KMS-11 (cell line): ENCODE measurements at regions not wholly inside any gene's neighbourhood (a gene's known extent, or its start where the extent isn't known, plus 50 kb on each side); places are given as distances from the start of the nearest gene placed in this dataset.

ENCODE experiments used
- H2AFZ ChIP-seq: fragments of 200-600 bp; sonication (generic); 2 replicates; pipeline ENCODE4 v1.6.1; 2016; ENCODE audit warnings: antibody characterized with exemption, mixed run types, low read depth
- H3K27ac ChIP-seq: fragments of 200-600 bp; sonication (generic); 2 replicates; pipeline ENCODE4 v1.6.1; 2016; ENCODE audit warnings: mild to moderate bottlenecking, mixed run types
- H3K27me3 ChIP-seq: fragments of 200-600 bp; sonication (generic); 2 replicates; pipeline ENCODE4 v1.6.1; 2017; ENCODE audit warnings: mild to moderate bottlenecking, low read depth, mixed run types, moderate library complexity; ENCODE audit not compliant: insufficient read depth
- H3K36me3 ChIP-seq: fragments of 200-600 bp; sonication (generic); 2 replicates; pipeline ENCODE4 v1.6.1; 2017; ENCODE audit warnings: mild to moderate bottlenecking, mixed run types; ENCODE audit not compliant: insufficient read depth
- H3K4me1 ChIP-seq: fragments of 200-600 bp; sonication (generic); 2 replicates; pipeline ENCODE4 v1.6.1; 2016; ENCODE audit warnings: mild to moderate bottlenecking, low read depth, mixed run types; ENCODE audit not compliant: poor library complexity, severe bottlenecking
- H3K4me2 ChIP-seq: fragments of 200-600 bp; sonication (generic); 2 replicates; pipeline ENCODE4 v1.7.0; 2016; ENCODE audit warnings: mild to moderate bottlenecking, mixed run types
- H3K4me3 ChIP-seq: fragments of 200-600 bp; sonication (generic); IDR thresholded peaks from 2 replicates; pipeline ENCODE4 v1.6.1; 2017; ENCODE audit warnings: low read depth, low read length, mixed read lengths; ENCODE audit not compliant: insufficient read depth
- H3K79me2 ChIP-seq: fragments of 200-600 bp; sonication (generic); 2 replicates; pipeline ENCODE4 v1.6.1; 2016; ENCODE audit warnings: low read depth, mixed run types; ENCODE audit not compliant: insufficient read depth
- H3K9ac ChIP-seq: fragments of 200-600 bp; sonication (generic); 2 replicates; pipeline ENCODE4 v1.6.1; 2016; ENCODE audit warnings: mild to moderate bottlenecking, mixed run types
- H4K20me1 ChIP-seq: fragments of 200-600 bp; sonication (generic); 2 replicates; pipeline ENCODE4 v1.6.1; 2016; ENCODE audit warnings: mild to moderate bottlenecking, mixed run types; ENCODE audit not compliant: insufficient read depth
- CTCF ChIP-seq: fragments of 200-600 bp; sonication (generic); conservative IDR thresholded peaks from 2 replicates; pipeline ENCODE4 v1.6.1; 2017; ENCODE audit warnings: low read depth, mild to moderate bottlenecking, antibody characterized with exemption, low read length, moderate library complexity, mixed read lengths

GRCh38 chr20:57831993-57832585 is 122.3 kb upstream of the PMEPA1 start:
- no peak for TF ChIP-seq CTCF
- no peaks in the 10 kb centered on the region for H3K4me1 ChIP-seq
- no peaks in the 10 kb centered on the region for H3K36me3 ChIP-seq
- H3K9ac ChIP-seq = no peak overlapping the region
- no peak overlapping the region for H2AFZ ChIP-seq
- H3K27ac ChIP-seq = no peak overlapping the region
- no peaks in the 10 kb centered on the region for H4K20me1 ChIP-seq
- H3K4me3 ChIP-seq = no peak overlapping the region
- no peaks in the 10 kb centered on the region for H3K79me2 ChIP-seq
- H3K4me2 ChIP-seq = no peak overlapping the region
- H3K27me3 ChIP-seq = peaks cover 29% of the 10 kb centered on the region

- no peaks in the 10 kb centered on the region for H3K4me1 ChIP-seq
- no peak overlapping the region for H2AFZ ChIP-seq
- no peaks in the 10 kb centered on the region for H3K36me3 ChIP-seq
- no peak for TF ChIP-seq CTCF
- H3K27ac ChIP-seq = no peak overlapping the region
- no peak overlapping the region for H3K4me2 ChIP-seq
- H3K4me3 ChIP-seq = no peak overlapping the region
- H4K20me1 ChIP-seq = no peaks in the 10 kb centered on the region
- H3K27me3 ChIP-seq = peaks cover 23% of the 10 kb centered on the region
- no peaks in the 10 kb centered on the region for H3K79me2 ChIP-seq
- H3K9ac ChIP-seq = no peak overlapping the region
These were observed 121.6 kb upstream of the PMEPA1 start for GRCh38 chr20:57831326-57831992.

GRCh38 chr20:57830515-57830895 is 120.7 kb upstream of the PMEPA1 start:
- no peaks in the 10 kb centered on the region for H3K36me3 ChIP-seq
- H3K4me1 ChIP-seq = no peaks in the 10 kb centered on the region
- TF ChIP-seq CTCF = no peak
- no peak overlapping the region for H3K4me3 ChIP-seq
- no peaks in the 10 kb centered on the region for H3K79me2 ChIP-seq
- H3K27me3 ChIP-seq = peaks cover 16% of the 10 kb centered on the region; the same call in 1 of the 2 replicates
- no peak overlapping the region for H3K4me2 ChIP-seq
- no peak overlapping the region for H3K9ac ChIP-seq
- H3K27ac ChIP-seq = no peak overlapping the region
- no peaks in the 10 kb centered on the region for H4K20me1 ChIP-seq
- H2AFZ ChIP-seq = no peak overlapping the region

- Histone ChIP-seq H3K4me1 (no peaks in the 10 kb centered on the region), H2AFZ (no peak overlapping the region), H3K36me3 (no peaks in the 10 kb centered on the region), H3K9ac (no peak overlapping the region), H3K27ac (no peak overlapping the region), H3K27me3 (peaks cover 16% of the 10 kb centered on the region; the same call in 1 of the 2 replicates), H3K79me2 (no peaks in the 10 kb centered on the region), H3K4me2 (no peak overlapping the region), H4K20me1 (no peaks in the 10 kb centered on the region), H3K4me3 (no peak overlapping the region)
- TF ChIP-seq CTCF = no peak
These were observed 120.1 kb upstream of the PMEPA1 start for GRCh38 chr20:57829805-57830514.
